ENCODE measurements at regions not wholly inside any gene's neighbourhood (a gene's known extent, or its start where the extent isn't known, plus 50 kb on each side); places are given as distances from the start of the nearest gene placed in this dataset.

- H3K4me3 ChIP-seq (ENCODE audit: low read depth, low read length) = no peak overlapping the region
- TF ChIP-seq CTCF (IDR thresholded peaks at IDR 0.05; ENCODE audit: insufficient read depth, low read length, missing control alignments) = no peak
- CTCF ChIA-PET = no interaction called here
- no peak for DNase-seq (ENCODE audit: low read depth, low spot score)
- POLR2A ChIA-PET = no interaction called here
These were observed 434.0 kb upstream of the CLINT1 start for GRCh38 chr5:158292981-158293380.

- ChIA-PET CTCF (no interaction called here), POLR2A (no interaction called here)
- TF ChIP-seq CTCF (IDR thresholded peaks at IDR 0.05; ENCODE audit: insufficient read depth, low read length, missing control alignments) = no peak
- no peak for DNase-seq (ENCODE audit: low read depth, low spot score)
- no peak overlapping the region for H3K4me3 ChIP-seq (ENCODE audit: low read depth, low read length)
These were observed 431.0 kb upstream of the CLINT1 start for GRCh38 chr5:158289967-158290366.

GRCh38 chr5:158288272-158288657 lies 429.3 kb upstream of the CLINT1 start:
- CTCF ChIA-PET = no interaction called here
- POLR2A ChIA-PET = no interaction called here
- no peak overlapping the region for H3K4me3 ChIP-seq (ENCODE audit: low read depth, low read length)
- TF ChIP-seq CTCF (IDR thresholded peaks at IDR 0.05; ENCODE audit: insufficient read depth, low read length, missing control alignments) = no peak
- no peak for DNase-seq (ENCODE audit: low read depth, low spot score)

- DNase-seq (ENCODE audit: low read depth, low spot score) = peak; percentile 7
- CTCF ChIA-PET = no interaction called here
- POLR2A ChIA-PET = no interaction called here
These were observed 428.8 kb upstream of the CLINT1 start for GRCh38 chr5:158287643-158288271.

GRCh38 chr5:158286827-158287226 lies 427.9 kb upstream of the CLINT1 start:
- H3K4me3 ChIP-seq (ENCODE audit: low read depth, low read length) = no peak overlapping the region
- ChIA-PET POLR2A (no interaction called here), CTCF (interaction anchor here (1.1 kb wide), 1 partner anchor 212 kb away, joined by 3 read pairs; no protein-coding TSS in a partner anchor)
- DNase-seq (ENCODE audit: low read depth, low spot score) = no peak
- TF ChIP-seq CTCF (IDR thresholded peaks at IDR 0.05; ENCODE audit: insufficient read depth, low read length, missing control alignments) = no peak

More at GRCh38 chr5:158287643-158288271, 428.8 kb upstream of the CLINT1 start:
- TF ChIP-seq CTCF (IDR thresholded peaks at IDR 0.05; ENCODE audit: insufficient read depth, low read length, missing control alignments) = no peak
- H3K4me3 ChIP-seq (ENCODE audit: low read depth, low read length) = no peak overlapping the region

- POLR2A ChIA-PET = no interaction called here
- TF ChIP-seq CTCF (IDR thresholded peaks at IDR 0.05; ENCODE audit: insufficient read depth, low read length, missing control alignments) = no peak
- CTCF ChIA-PET = no interaction called here
- DNase-seq (ENCODE audit: low read depth, low spot score) = no peak
- no peak overlapping the region for H3K4me3 ChIP-seq (ENCODE audit: low read depth, low read length)
These were observed 426.8 kb upstream of the CLINT1 start for GRCh38 chr5:158285698-158286097.
